GM12878 (cell line): ENCODE measurements at regions not wholly inside any gene's neighbourhood (a gene's known extent, or its start where the extent isn't known, plus 50 kb on each side); places are given as distances from the start of the nearest gene placed in this dataset.

Experiments used
- ATAC-seq: fragments of 200-7000 bp; cut with Tn5 transposase; 3 replicates; pipeline ENCODE4 v1.9.1; 2020; ENCODE audit warnings: mild to moderate bottlenecking, moderate library complexity
- BruUV-seq: library from RNA; stranded (reverse); fragments of 400-500 nt; replicated peaks from 2 replicates; lab custom pipeline; 2021; lab: Mats Ljungman, UMichigan
- CTCF ChIA-PET: fragments of 300-600 bp; sonication (Branson Sonifier 250); formaldehyde crosslinking; extraction: SDS; loops from one replicate; lab custom pipeline; 2021; ENCODE audit warnings: inconsistent platforms; lab: Yijun Ruan, JAX
- POLR2A ChIA-PET: fragments of 350-600 bp; formaldehyde crosslinking; extraction: SDS; loops from one replicate; lab custom pipeline; 2021; ENCODE audit warnings: inconsistent platforms; lab: Charles Lee
- RAD21 ChIA-PET: fragments of 300-600 bp; sonication (Branson Sonifier 250); formaldehyde crosslinking; loops from one replicate; lab custom pipeline; 2023; ENCODE audit warnings: antibody characterized with exemption; ENCODE audit not compliant: unreplicated experiment; lab: Charles Lee
- SMC1A ChIA-PET: fragments of 300-600 bp; sonication (Branson Sonifier 250); formaldehyde crosslinking; loops from one replicate; lab custom pipeline; 2023; ENCODE audit not compliant: unreplicated experiment, uncharacterized antibody; lab: Charles Lee
- DNase-seq: peaks from one replicate; pipeline ENCODE4 v3.0.0-alpha.2; 2011; ENCODE audit warnings: low read depth, low spot score
- FAIRE-seq: peaks from 3 replicates; lab custom pipeline; 2011; peaks lifted over from hg19 to GRCh38; lab: Jason Lieb, UNC
- H2AFZ ChIP-seq: 2 replicates; pipeline ENCODE4 v1.6.0; 2011; ENCODE audit warnings: low read depth, low read length, control low read depth; ENCODE audit not compliant: control insufficient read depth
- H3K27ac ChIP-seq: 2 replicates; pipeline ENCODE4 v1.5.1; 2011; ENCODE audit warnings: control low read depth; ENCODE audit not compliant: control insufficient read depth, insufficient read depth
- H3K27me3 ChIP-seq, 2 experiments: replicated peaks in 1 of 2; 2 replicates each; pipeline versions ENCODE4 v1.6.0 to v1.6.1; 2011; ENCODE audit warnings: low read length in 1 of 2; ENCODE audit not compliant: control insufficient read depth in 2 of 2, insufficient read depth in 2 of 2
- H3K36me3 ChIP-seq, 2 experiments: 2 replicates each; pipeline ENCODE4 v1.5.1; 2011; ENCODE audit warnings: low read length in 1 of 2; ENCODE audit not compliant: control insufficient read depth in 2 of 2, insufficient read depth in 2 of 2
- H3K4me1 ChIP-seq: 2 replicates; pipeline ENCODE4 v1.6.1; 2011; ENCODE audit warnings: mild to moderate bottlenecking, low read length, moderate library complexity, mixed read lengths; ENCODE audit not compliant: control insufficient read depth, insufficient read depth
- H3K4me2 ChIP-seq: 2 replicates; pipeline ENCODE4 v1.6.0; 2011; ENCODE audit warnings: control low read depth; ENCODE audit not compliant: control insufficient read depth, insufficient read depth
- H3K4me3 ChIP-seq: fragments of 200-600 bp; sonication (generic); 2 replicates; pipeline ENCODE4 v1.5.1; 2016
- H3K79me2 ChIP-seq: 2 replicates; pipeline ENCODE4 v1.6.0; 2011; ENCODE audit warnings: low read length; ENCODE audit not compliant: control insufficient read depth, insufficient read depth
- H3K9ac ChIP-seq: 2 replicates; pipeline ENCODE4 v1.8.0; 2011; ENCODE audit warnings: low read length, control low read depth, mixed read lengths; ENCODE audit not compliant: control insufficient read depth, insufficient read depth
- H3K9me3 ChIP-seq: replicated peaks from 3 replicates; pipeline ENCODE4 v1.5.1; 2011; ENCODE audit warnings: mild to moderate bottlenecking, low read length; ENCODE audit not compliant: control insufficient read depth, insufficient read depth
- H4K20me1 ChIP-seq: 2 replicates; pipeline ENCODE4 v1.6.0; 2011; ENCODE audit not compliant: control insufficient read depth, insufficient read depth
- BHLHE40 ChIP-seq, 2 experiments: fragments of 450-650 bp in 1 of 2; IDR thresholded peaks; 2 replicates each; pipeline ENCODE4 v1.6.1; 2011 to 2017; ENCODE audit warnings: low read depth in 2 of 2, borderline replicate concordance in 1 of 2, improper control_type of control experiment in 1 of 2, low read length in 1 of 2, mild to moderate bottlenecking in 1 of 2
- BMI1 ChIP-seq: fragments of 450-650 bp; IDR thresholded peaks from 2 replicates; pipeline ENCODE4 v1.6.1; 2016; ENCODE audit warnings: mild to moderate bottlenecking, moderate library complexity, borderline replicate concordance
- CHD4 ChIP-seq: fragments of 200-600 bp; sonication (generic); IDR thresholded peaks from 2 replicates; pipeline ENCODE4 v1.6.1; 2016; ENCODE audit warnings: mild to moderate bottlenecking
- CREB1 ChIP-seq: IDR thresholded peaks from 2 replicates; pipeline ENCODE4 v1.6.1; 2012; ENCODE audit warnings: low read depth, mild to moderate bottlenecking, inconsistent platforms
- SUZ12 ChIP-seq: fragments of 200-600 bp; sonication (generic); IDR thresholded peaks from one replicate; pipeline ENCODE4 v1.6.1; 2018; ENCODE audit warnings: antibody characterized with exemption, mild to moderate bottlenecking; ENCODE audit not compliant: unreplicated experiment
- TBL1XR1 ChIP-seq: IDR thresholded peaks from 2 replicates; pipeline ENCODE4 v1.6.1; 2012; ENCODE audit warnings: low read depth, low read length, improper control_type of control experiment
- ZZZ3 ChIP-seq: IDR thresholded peaks from 2 replicates; pipeline ENCODE4 v1.6.1; 2011; ENCODE audit warnings: low read depth; ENCODE audit not compliant: control insufficient read depth, insufficient read length
- WGBS: methylation state at CpG from one replicate; pipeline ENCODE4 v1.1.6; 2016; ENCODE audit warnings: low lambda C conversion rate; ENCODE audit not compliant: insufficient replicate concordance, insufficient coverage; ENCODE audit errors: missing lambda C conversion rate; 5-methylcytosine and 5-hydroxymethylcytosine counted together
- in situ Hi-C: fragments of 300-500 bp; cut with MboI; formaldehyde crosslinking; loops from 9 replicates; pipeline ENCODE4 v1.14.3; 2018; ENCODE audit warnings: mixed read lengths
- intact Hi-C: fragments of 100-400 bp; cut with micrococcal nuclease; formaldehyde crosslinking; loops from one replicate; pipeline ENCODE4 v1.14.2; 2022; ENCODE audit not compliant: unreplicated experiment
- TF ChIP-seq, protein P1 (sequence below): fragments of 450-650 bp; IDR thresholded peaks from 2 replicates; pipeline ENCODE4 v1.6.1; 2017; ENCODE audit warnings: borderline replicate concordance
- TF ChIP-seq, protein P2 (sequence below): fragments of 450-650 bp; IDR thresholded peaks from 2 replicates; pipeline ENCODE4 v1.6.1; 2014; ENCODE audit warnings: mild to moderate bottlenecking

DNA sequence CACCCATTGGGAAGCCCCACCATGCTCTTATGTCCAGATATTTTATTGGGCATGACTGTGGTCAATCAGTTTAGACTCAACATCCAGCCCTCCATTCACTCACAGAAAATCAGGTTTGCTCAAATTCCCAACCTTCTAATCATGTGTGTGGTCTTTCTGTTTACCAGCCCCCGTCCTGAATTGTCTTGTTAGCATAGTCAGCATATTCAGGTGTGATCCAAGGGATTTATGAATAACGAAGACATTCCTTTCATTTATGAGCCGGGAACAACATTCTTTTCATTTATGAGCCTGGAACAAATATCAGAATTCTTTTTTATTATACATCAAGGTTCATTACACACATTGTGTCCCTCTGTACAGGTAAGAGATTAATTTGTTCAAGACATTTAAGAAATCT is 376.3 kb upstream of the POM121L12 start:
- H4K20me1 ChIP-seq = no peaks in the 10 kb centered on the region
- ChIA-PET RAD21 (no interaction called here), POLR2A (no interaction called here), CTCF (no interaction called here), SMC1A (interaction anchor here (1.8 kb wide), 1 partner anchor 10 kb away, joined by 4 read pairs; no protein-coding TSS in a partner anchor)
- H3K27me3 ChIP-seq = no peaks in the 10 kb centered on the region
- in situ Hi-C loops = no loop called here
- DNase-seq (no peak), FAIRE-seq (no peak), ATAC-seq (no peak)
- TF ChIP-seq BHLHE40 (IDR thresholded peaks at IDR 0.05; ENCODE audit: borderline replicate concordance in 1 of 2, low read depth in 2 of 2, low read length in 1 of 2) (no peak), CREB1 (no peak), CHD4 (no peak), SUZ12 (no peak), ZZZ3 (no peak), BMI1 (no peak), TBL1XR1 (no peak)
- TF ChIP-seq, protein P1, sequence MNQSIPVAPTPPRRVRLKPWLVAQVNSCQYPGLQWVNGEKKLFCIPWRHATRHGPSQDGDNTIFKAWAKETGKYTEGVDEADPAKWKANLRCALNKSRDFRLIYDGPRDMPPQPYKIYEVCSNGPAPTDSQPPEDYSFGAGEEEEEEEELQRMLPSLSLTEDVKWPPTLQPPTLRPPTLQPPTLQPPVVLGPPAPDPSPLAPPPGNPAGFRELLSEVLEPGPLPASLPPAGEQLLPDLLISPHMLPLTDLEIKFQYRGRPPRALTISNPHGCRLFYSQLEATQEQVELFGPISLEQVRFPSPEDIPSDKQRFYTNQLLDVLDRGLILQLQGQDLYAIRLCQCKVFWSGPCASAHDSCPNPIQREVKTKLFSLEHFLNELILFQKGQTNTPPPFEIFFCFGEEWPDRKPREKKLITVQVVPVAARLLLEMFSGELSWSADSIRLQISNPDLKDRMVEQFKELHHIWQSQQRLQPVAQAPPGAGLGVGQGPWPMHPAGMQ = no peak
- TF ChIP-seq, protein P2, sequence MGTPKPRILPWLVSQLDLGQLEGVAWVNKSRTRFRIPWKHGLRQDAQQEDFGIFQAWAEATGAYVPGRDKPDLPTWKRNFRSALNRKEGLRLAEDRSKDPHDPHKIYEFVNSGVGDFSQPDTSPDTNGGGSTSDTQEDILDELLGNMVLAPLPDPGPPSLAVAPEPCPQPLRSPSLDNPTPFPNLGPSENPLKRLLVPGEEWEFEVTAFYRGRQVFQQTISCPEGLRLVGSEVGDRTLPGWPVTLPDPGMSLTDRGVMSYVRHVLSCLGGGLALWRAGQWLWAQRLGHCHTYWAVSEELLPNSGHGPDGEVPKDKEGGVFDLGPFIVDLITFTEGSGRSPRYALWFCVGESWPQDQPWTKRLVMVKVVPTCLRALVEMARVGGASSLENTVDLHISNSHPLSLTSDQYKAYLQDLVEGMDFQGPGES = no peak
- H3K79me2 ChIP-seq = no peaks in the 10 kb centered on the region
- H2AFZ ChIP-seq = no peak overlapping the region
- no peak overlapping the region for H3K4me2 ChIP-seq
- no peak overlapping the region for H3K4me3 ChIP-seq
- no peaks in the 10 kb centered on the region for H3K4me1 ChIP-seq
- intact Hi-C loops = no loop called here
- no peak overlapping the region for H3K27ac ChIP-seq
- H3K9me3 ChIP-seq = no peaks in the 10 kb centered on the region
- H3K9ac ChIP-seq = no peak overlapping the region
- no peaks in the 10 kb centered on the region for H3K36me3 ChIP-seq
- 0% methylated on average over 3 of the region's 3 CpGs for WGBS
- BruUV-seq = no TSS peak
